ENCODE measurements at regions not wholly inside any gene's neighbourhood (a gene's known extent, or its start where the extent isn't known, plus 50 kb on each side); places are given as distances from the start of the nearest gene placed in this dataset.
"Not testable (repeated sequence)": the region's sequence is repeated elsewhere in the genome, so short reads cannot be mapped to it uniquely, and the experiment has no call there.

DNA sequence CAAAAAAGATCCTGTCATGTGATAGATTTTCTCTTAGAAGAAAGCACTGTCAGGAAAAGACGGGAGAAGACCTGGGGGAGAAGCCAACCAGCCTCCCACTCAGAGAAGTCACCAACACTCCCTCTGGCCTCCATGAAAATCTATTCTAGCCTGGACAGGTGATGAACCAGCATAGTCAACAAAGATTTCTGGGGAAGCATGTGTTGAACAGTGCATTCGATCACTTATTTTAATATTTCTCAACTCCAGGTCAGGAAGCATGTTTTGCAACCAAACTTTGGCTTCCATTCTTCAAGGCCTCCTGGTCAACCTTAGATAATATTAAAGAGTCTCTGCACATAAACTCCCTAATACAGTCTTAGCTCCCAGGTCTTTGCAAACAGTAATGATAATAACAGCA is 74.7 kb upstream of the ERCC4 start:
- ChIA-PET CTCF (no interaction called here), POLR2A (ENCODE audit: unreplicated experiment) (no interaction called here)
- no peak for ATAC-seq

DNA sequence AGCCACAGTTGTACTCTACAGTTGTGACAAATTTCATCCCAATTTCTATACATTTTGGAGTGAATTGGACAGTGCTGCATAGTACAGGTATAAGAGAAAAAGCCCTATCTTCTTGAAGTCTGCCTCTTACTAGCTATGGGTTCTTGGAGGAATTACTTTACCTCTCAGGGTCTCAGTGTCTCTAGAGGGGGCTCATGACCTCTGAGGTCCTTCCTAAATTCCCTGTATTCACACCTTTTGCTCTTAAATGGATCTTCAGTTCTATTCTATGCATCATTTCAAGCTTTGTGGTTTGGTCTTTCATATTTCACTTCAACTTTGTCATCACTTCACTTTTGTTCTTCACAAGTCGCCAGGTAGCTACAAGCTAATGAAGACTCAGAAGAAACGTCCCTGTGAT is 71.2 kb upstream of the ERCC4 start:
- DNase-seq (no peak), ATAC-seq (no peak)
- Histone ChIP-seq H3K9me3 (ENCODE audit: low read length) (no peaks in the 10 kb centered on the region), H3K36me3 (ENCODE audit: low read depth, low read length) (no peaks in the 10 kb centered on the region), H3K27me3 (ENCODE audit: low read length) (peaks cover 26% of the 10 kb centered on the region), H3K79me2 (ENCODE audit: low read length) (no peaks in the 10 kb centered on the region), H3K4me2 (ENCODE audit: low read length) (no peak overlapping the region), H3K9me2 (replicated peaks; ENCODE audit: low read length) (no peaks in the 10 kb centered on the region), H3F3A (ENCODE audit: low read length, unreplicated experiment) (no peaks in the 10 kb centered on the region), H3K4me1 (ENCODE audit: insufficient read depth, low read length) (no peaks in the 10 kb centered on the region), H4K20me1 (ENCODE audit: low read length) (no peaks in the 10 kb centered on the region), H3K9ac (ENCODE audit: low read length) (no peak overlapping the region), H3K27ac (ENCODE audit: low read length) (no peak overlapping the region), H3K4me3 (ENCODE audit: low read length) (no peak overlapping the region), H2AFZ (ENCODE audit: low read length) (no peak overlapping the region)
- no TSS peak for BruUV-seq (replicated peaks)
- POLR2A ChIA-PET (ENCODE audit: unreplicated experiment), result no interaction called here
- intact Hi-C loops (cut with micrococcal nuclease), result no loop called here
- TF ChIP-seq EZH2phosphoT487 (IDR thresholded peaks at IDR 0.05; ENCODE audit: borderline replicate concordance, low read length), result no peak
- TF ChIP-seq, protein P1, sequence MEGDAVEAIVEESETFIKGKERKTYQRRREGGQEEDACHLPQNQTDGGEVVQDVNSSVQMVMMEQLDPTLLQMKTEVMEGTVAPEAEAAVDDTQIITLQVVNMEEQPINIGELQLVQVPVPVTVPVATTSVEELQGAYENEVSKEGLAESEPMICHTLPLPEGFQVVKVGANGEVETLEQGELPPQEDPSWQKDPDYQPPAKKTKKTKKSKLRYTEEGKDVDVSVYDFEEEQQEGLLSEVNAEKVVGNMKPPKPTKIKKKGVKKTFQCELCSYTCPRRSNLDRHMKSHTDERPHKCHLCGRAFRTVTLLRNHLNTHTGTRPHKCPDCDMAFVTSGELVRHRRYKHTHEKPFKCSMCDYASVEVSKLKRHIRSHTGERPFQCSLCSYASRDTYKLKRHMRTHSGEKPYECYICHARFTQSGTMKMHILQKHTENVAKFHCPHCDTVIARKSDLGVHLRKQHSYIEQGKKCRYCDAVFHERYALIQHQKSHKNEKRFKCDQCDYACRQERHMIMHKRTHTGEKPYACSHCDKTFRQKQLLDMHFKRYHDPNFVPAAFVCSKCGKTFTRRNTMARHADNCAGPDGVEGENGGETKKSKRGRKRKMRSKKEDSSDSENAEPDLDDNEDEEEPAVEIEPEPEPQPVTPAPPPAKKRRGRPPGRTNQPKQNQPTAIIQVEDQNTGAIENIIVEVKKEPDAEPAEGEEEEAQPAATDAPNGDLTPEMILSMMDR (conservative IDR thresholded peaks at IDR 0.05; ENCODE audit: low read depth, low read length), result no peak
- TF ChIP-seq EZH2 (IDR thresholded peaks at IDR 0.05; ENCODE audit: low read length, unreplicated experiment), result no peak
- CTCF ChIA-PET, result no interaction called here

More for the DNA sequence above, 74.7 kb upstream of the ERCC4 start:
- no peak overlapping the region for H3K9ac ChIP-seq (ENCODE audit: low read length)
- BruUV-seq (replicated peaks), result no TSS peak
- H3K4me3 ChIP-seq (ENCODE audit: low read length), result no peak overlapping the region
- TF ChIP-seq EZH2 (IDR thresholded peaks at IDR 0.05; ENCODE audit: low read length, unreplicated experiment) (no peak), EZH2phosphoT487 (IDR thresholded peaks at IDR 0.05; ENCODE audit: borderline replicate concordance, low read length) (no peak)
- TF ChIP-seq, protein P1 (conservative IDR thresholded peaks at IDR 0.05; ENCODE audit: low read depth, low read length), result no peak
- no peaks in the 10 kb centered on the region for H3K36me3 ChIP-seq (ENCODE audit: low read depth, low read length)
- H3K9me3 ChIP-seq (ENCODE audit: low read length), result no peaks in the 10 kb centered on the region
- no peaks in the 10 kb centered on the region for H3K4me1 ChIP-seq (ENCODE audit: insufficient read depth, low read length)
- no peaks in the 10 kb centered on the region for H3F3A ChIP-seq (ENCODE audit: low read length, unreplicated experiment)
- no peak overlapping the region for H2AFZ ChIP-seq (ENCODE audit: low read length)
- no peaks in the 10 kb centered on the region for H4K20me1 ChIP-seq (ENCODE audit: low read length)
- H3K4me2 ChIP-seq (ENCODE audit: low read length), result no peak overlapping the region
- H3K9me2 ChIP-seq (replicated peaks; ENCODE audit: low read length), result no peaks in the 10 kb centered on the region
- intact Hi-C loops (cut with micrococcal nuclease), result no loop called here
- H3K27ac ChIP-seq (ENCODE audit: low read length), result no peak overlapping the region
- H3K79me2 ChIP-seq (ENCODE audit: low read length), result no peaks in the 10 kb centered on the region
- H3K27me3 ChIP-seq (ENCODE audit: low read length), result peaks cover 42% of the 10 kb centered on the region
- DNase-seq, result no peak

DNA sequence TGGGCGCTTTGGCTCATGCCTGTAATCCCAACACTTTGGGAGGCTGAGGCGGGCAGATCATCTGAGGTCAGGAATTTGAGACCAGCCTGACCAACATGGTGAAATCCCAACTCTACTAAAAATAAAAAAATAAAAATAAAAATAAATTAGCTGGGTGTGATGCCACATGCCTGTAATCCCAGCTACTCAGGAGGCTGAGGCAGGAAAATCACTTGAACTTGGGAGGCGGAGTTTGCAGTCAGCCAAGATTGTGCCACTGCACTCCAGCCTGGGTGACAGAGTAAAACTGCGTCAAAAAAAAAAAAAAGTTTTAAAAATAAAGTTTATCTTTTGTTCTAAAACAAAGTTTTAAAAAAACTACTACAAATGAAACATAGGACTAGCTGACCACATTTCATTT is 69.8 kb upstream of the ERCC4 start:
- POLR2A ChIA-PET (ENCODE audit: unreplicated experiment); H2AFZ ChIP-seq (ENCODE audit: low read length); H3K9me3 ChIP-seq (ENCODE audit: low read length); H3K9ac ChIP-seq (ENCODE audit: low read length); BruUV-seq (replicated peaks); H3F3A ChIP-seq (ENCODE audit: low read length, unreplicated experiment); H3K79me2 ChIP-seq (ENCODE audit: low read length); H3K4me2 ChIP-seq (ENCODE audit: low read length); DNase-seq; H4K20me1 ChIP-seq (ENCODE audit: low read length); CTCF ChIA-PET; ATAC-seq; intact Hi-C loops (cut with micrococcal nuclease); H3K4me3 ChIP-seq (ENCODE audit: low read length); H3K27ac ChIP-seq (ENCODE audit: low read length); H3K4me1 ChIP-seq (ENCODE audit: insufficient read depth, low read length); H3K36me3 ChIP-seq (ENCODE audit: low read depth, low read length); H3K9me2 ChIP-seq (replicated peaks; ENCODE audit: low read length): not testable (repeated sequence)
- peaks cover 18% of the 10 kb centered on the region for H3K27me3 ChIP-seq (ENCODE audit: low read length)

All from PC-3 (cell line).